GM18499 (cell line): ENCODE measurements at regions not wholly inside any gene's neighbourhood (a gene's known extent, or its start where the extent isn't known, plus 50 kb on each side); places are given as distances from the start of the nearest gene placed in this dataset.

Experiments
- ATAC-seq: cut with Tn5 transposase; IDR thresholded peaks from one replicate; pipeline ENCODE4 v1.9.1; 2021; ENCODE audit warnings: moderate number of reproducible peaks; ENCODE audit not compliant: insufficient read depth, unreplicated experiment

GRCh38 chr6:163929538-163929937 lies 515.0 kb downstream of the QKI start:
- ATAC-seq = no peak

DNA sequence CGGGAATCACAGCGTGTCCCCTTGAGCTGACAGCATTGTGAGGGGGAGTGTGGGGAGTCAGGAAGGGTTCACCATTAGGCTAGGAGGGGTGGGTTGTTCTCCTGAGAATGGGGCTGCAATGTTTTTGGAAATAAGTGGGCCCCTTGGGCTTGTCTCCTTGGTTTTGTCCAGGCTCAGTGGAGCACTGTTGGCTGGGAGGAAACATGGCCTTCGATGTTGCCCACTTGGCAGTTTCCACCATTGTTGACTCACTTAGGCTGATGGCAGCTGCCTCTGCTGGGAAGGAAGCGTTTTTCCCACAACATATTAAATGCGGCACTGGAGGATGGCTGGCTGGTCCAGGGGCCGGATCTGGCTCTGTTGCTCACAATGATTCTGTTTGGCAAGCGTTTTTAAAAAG lies 512.1 kb downstream of the QKI start:
- no peak for ATAC-seq

GRCh38 chr6:163925839-163926238 lies 511.3 kb downstream of the QKI start:
- ATAC-seq = no peak

- ATAC-seq = no peak
Observed at GRCh38 chr6:163923658-163924411, 509.3 kb downstream of the QKI start.

DNA sequence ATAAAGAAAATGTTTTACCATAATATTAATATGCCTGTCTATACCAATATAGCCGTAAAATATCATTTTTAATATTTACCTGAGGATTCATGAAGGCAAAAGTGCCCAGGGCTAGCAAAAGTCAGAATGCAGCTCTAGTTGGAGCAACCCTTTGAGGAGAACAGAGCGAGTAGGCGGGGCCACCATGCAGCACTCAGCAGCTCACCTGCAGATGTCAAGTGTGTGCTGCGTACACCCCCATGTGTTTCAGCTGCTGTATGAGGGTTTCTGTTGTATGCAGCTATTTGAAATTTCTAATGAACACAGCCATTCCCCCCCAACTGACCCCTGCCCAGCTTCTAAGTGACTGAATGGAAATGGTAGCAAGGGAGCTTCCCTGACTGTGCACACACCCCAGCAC lies 508.0 kb downstream of the QKI start:
- ATAC-seq = no peak

DNA sequence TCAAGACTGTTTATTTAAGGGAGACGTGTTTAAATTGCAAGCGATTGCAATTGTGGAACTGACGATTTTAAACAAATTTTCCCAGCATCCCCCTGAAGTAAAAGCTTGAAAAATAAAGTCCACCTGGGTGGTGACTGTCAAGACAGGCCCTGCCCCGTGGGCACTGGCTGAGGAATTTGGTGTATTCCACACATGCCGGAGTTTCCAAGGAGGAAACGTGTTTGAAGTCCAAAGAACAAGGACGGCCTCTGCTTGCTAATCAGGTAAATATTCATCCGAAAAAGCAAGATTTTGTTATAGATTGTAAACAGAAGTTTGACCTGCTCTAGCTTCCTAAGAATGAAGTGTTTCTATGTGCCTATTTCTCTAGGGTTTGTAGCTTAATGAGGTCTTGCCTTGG lies 505.1 kb downstream of the QKI start:
- ATAC-seq = no peak

DNA sequence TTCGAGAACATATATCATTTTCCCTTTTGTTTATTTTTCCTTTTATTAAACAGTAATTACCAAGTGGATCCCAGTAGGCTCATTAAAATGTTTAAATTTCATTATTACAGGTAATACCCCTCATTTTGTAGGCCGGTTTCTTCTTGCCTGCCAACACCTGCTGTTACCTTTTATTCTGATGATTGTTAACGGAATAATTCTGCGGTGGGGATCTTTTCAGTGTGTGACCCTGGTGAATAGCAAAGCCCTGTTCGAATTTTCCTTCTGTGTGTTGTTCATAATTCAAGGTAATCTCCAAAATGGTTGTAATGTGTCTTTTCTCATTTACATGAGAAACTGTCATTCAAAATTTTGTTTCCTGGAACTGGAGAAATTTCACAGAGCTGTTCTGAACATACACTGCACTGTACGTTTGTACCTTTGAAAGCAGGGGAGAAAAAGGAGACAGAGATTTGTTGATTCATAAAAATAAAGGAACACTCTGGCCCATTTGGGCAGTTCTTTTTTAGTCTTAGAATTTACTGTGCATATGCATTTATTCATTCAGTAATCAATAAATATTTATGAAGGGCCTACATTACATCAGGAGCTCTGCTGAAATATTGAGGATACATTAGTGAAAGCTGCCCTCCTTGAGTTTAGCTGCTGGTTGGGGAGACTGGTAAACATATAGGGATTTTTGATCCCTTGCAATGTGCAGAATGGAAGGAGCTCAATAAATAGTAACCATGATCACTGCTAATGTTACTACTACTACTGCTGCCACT lies 502.0 kb downstream of the QKI start:
- ATAC-seq = no peak

DNA sequence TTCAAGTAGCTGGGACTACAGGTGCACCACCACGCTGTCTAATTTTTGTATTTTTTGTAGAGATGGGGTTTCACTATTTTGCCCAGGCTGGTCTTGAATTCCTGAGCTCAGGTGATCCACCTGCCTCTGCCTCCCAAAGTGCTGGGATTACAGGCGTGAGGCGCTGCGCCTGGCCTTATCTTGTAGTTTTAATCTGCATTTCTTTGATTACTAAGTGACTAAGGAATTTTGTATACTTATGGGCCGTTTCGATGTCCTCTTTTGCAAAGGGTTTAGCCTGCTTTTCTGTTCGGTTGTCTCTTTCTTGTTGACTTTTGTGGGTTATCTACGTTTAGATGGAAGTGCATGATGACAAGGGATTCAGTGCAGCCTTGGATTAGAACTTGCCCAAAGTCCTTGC lies 500.6 kb downstream of the QKI start:
- no peak for ATAC-seq

DNA sequence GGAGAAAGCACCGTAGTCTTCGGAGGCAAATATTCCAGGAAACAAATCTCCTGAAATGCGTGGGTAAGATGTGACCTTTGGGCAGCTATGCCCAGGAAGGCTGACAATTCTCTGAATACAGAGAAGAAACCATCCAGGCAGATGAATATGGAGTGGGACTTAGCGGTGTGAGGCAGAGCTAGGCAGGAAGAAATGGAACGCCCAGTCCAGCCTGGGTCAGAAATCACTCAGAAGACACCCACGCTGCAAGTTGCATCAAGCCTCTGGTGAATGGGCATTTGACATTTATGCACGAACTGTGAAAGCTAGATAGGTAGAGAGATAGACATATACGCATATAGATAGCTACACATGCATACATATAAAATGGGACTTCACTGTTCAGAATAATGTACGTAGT lies 498.5 kb downstream of the QKI start:
- ATAC-seq = no peak

DNA sequence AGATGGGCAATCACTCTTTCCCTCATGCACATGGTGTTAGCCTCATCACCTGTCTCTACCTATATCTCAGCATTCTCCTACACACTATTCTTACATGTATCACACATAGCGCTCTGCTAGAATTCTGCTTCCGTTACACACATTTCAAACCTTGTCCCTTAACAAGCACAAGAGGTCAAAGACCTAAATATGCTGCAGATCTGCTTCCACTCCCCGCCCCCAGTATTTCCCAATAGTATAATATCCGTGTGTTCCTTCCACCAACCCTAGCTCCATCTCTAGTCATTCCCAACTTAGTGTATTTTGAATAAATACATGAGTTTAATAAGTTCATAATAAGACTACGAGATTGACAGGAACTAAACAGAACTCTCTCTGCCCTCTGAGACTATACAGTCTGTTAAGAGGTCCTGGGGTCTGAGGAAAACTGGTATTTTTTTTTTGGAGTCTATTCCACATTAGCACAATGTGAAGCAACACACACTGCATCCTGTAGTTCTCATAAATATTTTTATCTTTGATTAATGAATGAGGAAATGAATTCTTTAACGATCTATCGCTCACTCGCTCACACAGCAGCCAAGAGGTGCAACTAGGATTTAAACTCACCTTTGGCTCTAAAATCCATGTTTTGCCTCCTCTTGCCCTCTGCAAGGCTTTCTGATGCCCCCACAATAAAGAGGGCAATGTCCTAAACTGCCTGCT lies 491.6 kb downstream of the QKI start:
- no peak for ATAC-seq

DNA sequence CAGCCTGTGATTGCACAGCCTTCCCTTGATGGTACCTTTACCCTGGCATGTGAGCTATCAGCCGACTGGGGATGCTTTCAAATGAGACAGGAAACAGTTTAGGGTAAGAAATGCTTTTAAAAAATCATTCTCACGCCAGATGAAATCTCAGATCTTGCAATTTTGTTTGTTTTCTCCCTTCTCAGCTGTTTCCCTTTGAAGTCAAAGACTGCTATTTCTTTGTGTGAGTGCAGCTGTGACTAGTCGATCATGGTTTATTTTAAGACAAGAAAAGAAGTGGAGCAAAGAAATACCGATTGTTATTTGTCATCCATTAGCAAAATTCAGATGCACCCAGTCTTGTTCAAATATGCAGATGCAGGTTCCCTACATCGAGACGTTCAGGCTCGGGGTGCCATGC lies 489.7 kb downstream of the QKI start:
- no peak for ATAC-seq

- ATAC-seq = no peak
Observed at GRCh38 chr6:163903541-163903940, 489.0 kb downstream of the QKI start.

DNA sequence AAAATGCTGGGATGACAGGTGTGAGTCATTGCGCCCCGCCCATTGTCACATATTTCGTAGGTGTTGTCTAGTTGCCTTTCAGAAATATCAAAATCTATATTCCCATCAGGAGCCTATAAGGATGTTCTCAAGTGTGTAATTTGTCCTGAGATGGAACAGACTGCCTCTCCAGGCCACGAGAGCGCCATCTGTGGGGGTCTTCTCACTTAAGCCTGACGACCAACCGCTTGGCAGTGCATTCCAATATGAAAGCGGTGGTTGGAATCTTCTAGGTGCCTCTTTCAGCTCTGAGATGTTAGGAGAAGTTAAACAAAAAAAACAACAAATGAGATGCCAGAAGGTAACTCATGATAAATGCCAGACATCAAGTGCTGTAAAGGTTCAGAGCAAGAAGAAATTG lies 488.5 kb downstream of the QKI start:
- no peak for ATAC-seq

DNA sequence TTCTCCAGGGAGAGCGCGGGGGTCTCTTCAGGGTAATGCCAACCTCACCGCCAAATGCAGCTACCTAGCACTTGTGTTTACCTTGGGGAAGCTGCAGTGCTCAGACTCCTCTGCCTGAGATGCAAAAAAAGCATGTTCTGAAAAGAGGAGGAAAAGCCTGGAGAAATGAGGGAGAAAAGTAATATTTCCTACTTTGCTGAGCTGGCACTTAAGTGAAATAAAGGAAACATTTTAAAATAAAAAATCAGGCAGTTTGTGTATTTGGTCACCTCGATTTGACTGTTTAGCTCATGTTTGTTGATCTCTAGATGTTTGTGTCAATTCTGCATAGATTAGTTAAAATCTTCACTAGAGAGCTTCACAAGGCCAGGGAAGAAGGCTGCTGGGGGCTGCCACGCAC lies 487.2 kb downstream of the QKI start:
- no peak for ATAC-seq

- ATAC-seq = no peak
Observed at GRCh38 chr6:163900570-163900969, 486.1 kb downstream of the QKI start.

DNA sequence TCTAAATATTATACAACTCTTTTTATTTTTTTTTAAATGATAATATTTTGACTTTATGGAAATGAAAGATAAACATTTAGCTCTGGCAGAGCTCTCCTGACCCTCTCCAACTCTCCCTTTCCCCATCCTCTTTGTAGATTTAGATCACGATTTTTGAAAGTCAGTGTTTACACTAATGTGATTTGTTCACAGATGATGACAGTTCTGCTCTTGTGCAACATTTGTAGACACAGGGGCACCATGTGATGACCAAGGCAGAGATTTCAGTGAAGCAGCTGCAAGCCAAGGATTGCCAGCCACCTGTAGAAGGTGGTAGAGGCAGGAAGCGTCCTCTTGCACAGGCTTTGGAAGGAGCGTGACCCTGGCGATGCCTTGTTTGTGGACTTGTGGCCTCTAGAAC lies 483.2 kb downstream of the QKI start:
- no peak for ATAC-seq

- ATAC-seq = no peak
Observed at GRCh38 chr6:163897030-163897429, 482.5 kb downstream of the QKI start.

DNA sequence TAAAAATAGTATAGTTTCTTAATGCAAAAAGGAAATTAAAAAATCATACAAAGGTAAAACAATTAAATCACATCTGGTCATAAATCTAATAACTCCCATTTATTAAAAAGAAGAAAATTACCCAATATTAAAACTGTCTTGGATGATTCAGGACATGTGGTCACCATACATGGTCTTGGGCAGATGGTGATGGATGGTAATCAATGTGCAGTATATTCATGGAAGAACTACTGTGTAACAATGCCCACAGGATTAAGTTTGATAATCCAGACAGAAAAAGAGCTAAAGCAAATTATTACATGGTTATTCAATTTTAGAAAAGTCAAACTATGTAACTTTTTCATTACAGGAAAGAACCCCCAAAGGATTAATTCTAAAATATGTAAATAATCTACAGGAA lies 480.6 kb downstream of the QKI start:
- ATAC-seq = no peak

- no peak for ATAC-seq
Observed at GRCh38 chr6:163893609-163894189, 479.2 kb downstream of the QKI start.

DNA sequence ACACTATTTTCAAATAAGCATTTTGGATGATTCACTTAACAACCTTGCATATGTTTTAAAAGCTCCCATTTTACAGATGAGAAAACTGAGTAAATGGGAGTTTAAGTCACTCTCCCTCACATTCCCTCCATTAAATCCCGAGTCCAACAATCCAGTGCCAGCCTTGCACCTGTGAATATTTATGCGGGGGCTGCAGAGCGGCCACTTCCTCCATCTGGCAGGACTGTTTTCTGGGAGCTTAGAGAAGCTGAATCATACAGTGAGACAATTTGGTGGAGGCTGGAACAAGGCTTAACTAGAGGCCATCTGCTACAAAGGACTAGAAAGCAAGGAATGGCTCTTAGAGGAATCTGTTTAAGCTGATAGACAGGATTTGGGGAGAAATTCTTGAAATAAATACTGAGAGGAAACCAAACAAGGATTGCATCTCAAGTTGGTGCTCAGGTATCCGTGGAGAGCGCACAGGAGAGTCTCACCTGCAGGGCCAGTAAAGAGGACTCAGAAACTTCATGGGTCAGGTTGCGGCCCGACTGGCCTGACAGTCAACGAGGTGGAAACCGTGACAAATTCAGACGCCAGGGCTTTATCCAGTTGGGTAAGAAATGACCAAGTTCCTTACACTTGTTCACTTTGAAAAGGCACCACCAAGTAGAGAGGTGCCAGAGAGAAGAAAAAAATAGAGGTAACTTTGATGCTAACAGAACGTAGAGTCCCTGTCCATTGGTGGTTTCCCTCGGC lies 478.5 kb downstream of the QKI start:
- no peak for ATAC-seq
